ENCODE measurements at regions not wholly inside any gene's neighbourhood (a gene's known extent, or its start where the extent isn't known, plus 50 kb on each side); places are given as distances from the start of the nearest gene placed in this dataset.

DNA sequence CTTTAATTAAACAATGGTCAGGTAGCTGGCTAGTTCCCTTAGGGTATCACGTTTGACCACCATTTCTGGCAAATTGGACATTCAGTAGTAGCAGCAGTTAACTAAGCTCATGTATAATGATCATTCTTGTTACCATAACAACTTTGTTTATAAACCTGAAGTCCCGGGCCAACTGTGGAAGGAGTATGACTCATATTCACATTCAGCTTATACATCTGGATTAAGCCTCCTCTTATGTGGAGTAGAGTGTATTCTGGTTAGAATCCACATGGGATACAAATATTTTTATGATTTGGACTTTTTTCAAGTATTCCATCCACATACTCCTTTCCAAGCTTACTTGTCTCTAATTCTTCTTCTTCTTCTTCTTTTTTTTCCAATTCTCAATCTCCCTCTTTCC, 70.3 kb upstream of the ZSWIM2 start:
- DNase-seq, result no peak

DNA sequence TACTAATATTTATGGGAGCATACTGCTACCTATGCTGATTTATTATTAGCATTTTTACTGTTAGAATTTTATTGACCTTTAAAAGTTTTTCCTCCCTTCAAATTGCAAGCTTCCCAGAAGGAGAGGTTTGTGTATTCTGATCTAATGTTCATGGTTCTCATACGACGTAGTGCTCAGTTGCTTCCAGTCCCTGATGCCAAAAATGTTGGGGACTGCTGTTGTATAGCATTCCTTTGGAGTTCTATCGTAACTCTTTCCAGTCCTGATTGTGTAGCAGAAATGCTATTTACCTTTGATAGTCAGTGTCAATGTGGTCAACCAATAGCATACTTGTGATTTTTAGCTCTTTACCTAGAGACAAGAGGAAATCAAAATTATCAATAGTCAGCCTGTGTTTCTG, 69.5 kb upstream of the ZSWIM2 start:
- no peak for DNase-seq

DNA sequence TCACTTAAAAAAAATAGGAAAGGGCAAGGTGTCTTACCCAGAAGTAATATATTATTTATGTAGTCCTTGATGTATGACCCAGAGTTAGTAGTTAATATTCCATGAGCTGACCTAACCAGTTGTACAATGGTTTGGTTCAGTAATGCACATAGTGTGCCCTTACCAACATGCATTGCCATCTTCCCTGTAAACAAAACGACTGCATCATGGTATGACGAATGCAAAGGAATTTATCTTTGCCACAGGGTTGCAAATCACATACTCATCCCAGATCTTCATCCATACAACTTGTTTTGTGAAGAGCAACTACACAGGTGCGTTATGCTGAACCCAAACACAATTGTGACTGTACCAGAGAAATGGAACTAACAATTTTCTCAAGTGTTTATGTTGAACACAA, 68.9 kb upstream of the ZSWIM2 start:
- no peak for DNase-seq

DNA sequence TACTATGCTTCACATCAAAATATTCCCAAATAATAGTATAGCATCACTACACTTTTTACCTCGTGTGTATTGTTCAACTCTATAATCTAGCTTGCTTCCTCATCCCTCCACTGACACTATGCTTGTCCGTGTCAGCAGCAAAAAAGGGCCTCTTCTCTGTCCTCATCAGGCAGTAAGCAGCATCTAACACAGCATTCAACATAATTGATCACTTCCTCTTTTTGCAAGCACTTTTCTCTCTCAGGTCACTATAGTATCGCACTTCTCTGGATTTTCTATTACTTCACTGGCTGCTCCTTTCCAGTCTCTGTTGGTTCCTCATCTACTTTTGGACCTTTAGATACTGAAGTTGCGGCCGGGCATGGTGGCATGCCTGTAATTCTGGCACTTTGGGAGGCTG, 64.9 kb upstream of the ZSWIM2 start:
- no peak for DNase-seq

DNA sequence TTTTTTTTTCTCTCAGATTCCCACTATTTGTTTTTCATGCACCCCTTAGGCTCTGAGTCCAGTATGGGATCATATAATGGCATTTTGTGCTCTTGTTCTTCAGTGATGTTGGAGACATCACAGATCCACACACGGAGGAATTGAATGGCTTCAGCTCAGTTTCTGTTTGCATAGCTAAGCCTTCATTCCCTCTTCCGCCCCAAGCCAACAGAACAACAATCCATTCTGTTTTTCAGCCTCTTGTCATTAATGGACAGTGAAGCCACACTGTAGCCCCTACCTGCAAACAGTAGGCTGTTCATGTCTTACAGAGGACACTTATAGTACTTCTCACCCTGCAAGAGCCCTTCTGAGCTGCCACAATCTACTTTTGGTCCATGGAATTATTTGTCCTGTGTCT, 64.0 kb upstream of the ZSWIM2 start:
- DNase-seq, result no peak

DNA sequence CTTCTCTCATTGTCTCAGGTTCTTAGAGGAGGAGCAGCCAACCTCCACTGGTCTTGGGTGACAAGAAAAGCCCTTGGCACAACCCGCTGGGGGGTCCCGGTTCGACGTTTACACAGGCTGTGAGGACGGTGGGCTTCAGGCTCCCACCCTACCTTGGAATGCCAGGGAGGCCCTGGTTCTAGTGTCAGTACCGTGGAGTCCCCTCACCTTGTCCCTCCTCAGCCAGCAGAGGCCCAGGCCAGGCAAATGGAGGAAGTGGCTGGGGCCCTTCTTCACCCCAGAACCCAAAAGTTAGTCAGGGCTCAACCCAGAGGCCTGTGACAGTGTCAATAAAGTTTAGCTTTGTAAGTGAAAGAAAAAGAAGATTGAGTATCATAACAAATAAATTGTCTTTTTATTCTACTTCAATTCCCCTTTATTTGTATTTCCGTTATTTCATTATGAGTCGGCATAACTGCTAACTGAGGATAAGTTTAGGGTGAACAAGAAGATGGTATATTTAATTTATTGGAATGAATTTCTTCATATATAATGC, 62.6 kb upstream of the ZSWIM2 start:
- no peak for DNase-seq

DNA sequence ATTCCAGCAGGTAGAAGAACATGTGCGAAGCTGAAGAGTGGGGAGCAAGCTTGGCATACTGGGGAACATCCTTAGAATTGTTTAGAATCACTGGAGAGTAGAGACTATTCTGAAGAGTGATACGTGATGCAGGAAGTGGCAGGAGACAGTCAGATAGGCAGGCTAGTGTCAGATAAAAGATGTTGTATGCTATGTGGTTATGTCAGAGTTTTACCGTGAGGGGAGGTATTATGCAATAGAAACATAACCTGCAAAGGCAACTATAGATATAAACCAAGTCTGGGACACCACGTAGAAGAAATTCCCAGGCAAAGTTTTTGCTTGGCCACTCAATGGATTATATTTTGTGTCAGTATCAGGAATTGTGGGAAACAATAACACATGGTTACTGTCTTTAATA, 62.0 kb upstream of the ZSWIM2 start:
- DNase-seq, result no peak

DNA sequence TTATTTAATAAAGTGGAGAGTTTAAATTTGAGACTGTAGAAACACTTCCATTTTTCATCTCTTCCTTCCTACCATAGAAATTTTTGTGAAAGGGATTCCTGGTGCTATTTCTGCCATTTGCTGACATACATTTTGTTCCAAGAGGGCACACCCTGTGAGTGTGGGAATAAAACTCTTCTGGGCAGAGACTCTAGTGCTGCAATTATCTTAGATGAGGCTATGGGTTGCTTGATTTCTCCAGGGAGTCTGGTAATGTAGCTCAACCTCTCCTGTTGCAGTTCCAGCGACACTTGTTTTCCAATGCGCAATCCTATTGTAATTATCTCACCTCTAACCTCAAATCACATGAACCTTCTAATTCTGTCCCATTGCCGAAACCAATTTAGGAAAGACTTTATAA, 60.1 kb upstream of the ZSWIM2 start:
- no peak for DNase-seq

DNA sequence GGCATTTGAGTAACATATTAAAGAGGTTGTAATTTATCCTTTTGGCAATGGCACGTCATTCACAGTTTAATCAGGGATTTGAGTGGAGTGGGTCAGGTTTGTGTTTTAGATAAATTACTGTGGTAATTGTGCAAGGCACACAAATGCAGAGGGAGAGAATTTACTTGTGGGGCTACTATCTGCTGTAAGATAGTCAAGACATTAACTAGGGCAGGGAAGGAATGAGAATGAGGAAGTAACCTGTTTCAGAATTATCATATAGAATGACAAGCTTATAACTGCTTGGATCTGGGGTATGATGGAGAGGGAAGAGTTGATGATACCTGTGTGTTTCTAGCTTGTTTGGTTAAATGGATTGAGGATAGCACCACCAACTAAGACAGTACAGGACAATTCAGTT, 58.9 kb upstream of the ZSWIM2 start:
- no peak for DNase-seq

DNA sequence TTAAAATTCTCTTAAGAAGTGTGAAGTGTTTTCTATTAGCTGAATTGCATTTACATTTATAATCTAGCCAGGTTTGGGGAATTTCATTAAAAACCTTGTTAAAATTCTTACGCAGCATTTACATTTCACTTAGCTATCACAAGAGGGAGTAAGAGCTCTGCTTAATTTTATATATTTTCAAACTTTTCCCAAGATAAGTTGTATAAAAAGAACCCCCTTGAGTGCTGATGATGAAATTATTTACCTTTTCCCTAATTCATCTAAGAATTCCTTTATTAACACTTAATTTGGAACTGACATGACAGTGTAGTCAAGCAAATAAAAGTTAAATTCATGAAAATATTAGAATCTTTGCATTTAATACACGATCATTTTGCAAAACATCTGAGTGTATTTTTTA, 54.2 kb upstream of the ZSWIM2 start:
- no peak for DNase-seq
